OCI-LY3 (cell line): ENCODE measurements at regions not wholly inside any gene's neighbourhood (a gene's known extent, or its start where the extent isn't known, plus 50 kb on each side); places are given as distances from the start of the nearest gene placed in this dataset.

Experiments
- H2AFZ ChIP-seq: fragments of 200-600, 300-600 bp; shearing (Covaris generic); 2 replicates; pipeline ENCODE4 v1.6.0; 2014; ENCODE audit warnings: antibody characterized with exemption, low read depth, low read length
- H3K27ac ChIP-seq: fragments of 200-600, 300-600 bp; sonication (generic); 2 replicates; pipeline ENCODE4 v1.5.1; 2014; ENCODE audit warnings: mild to moderate bottlenecking, low read length, moderate library complexity, mixed read lengths
- H3K27me3 ChIP-seq: fragments of 200-600, 300-600 bp; sonication (generic); 2 replicates; pipeline ENCODE4 v1.6.1; 2014; ENCODE audit warnings: low read depth, low read length, mixed read lengths
- H3K36me3 ChIP-seq: fragments of 200-600, 300-600 bp; sonication (generic); replicated peaks from 2 replicates; pipeline ENCODE3; 2014; ENCODE audit warnings: low read depth, low read length, mixed read lengths
- H3K4me1 ChIP-seq: fragments of 300-600, 200-600 bp; sonication (generic); 2 replicates; pipeline ENCODE4 v1.6.1; 2014; ENCODE audit warnings: low read length, mixed read lengths
- H3K4me2 ChIP-seq: fragments of 200-600, 300-600 bp; sonication (generic); 2 replicates; pipeline ENCODE4 v1.6.1; 2014; ENCODE audit warnings: low read length, mixed read lengths
- H3K4me3 ChIP-seq: fragments of 300-600, 200-600 bp; sonication (generic); 2 replicates; pipeline ENCODE4 v1.5.1; 2014; ENCODE audit warnings: antibody characterized with exemption, mild to moderate bottlenecking, low read length, moderate library complexity
- H3K79me2 ChIP-seq: fragments of 300-600, 200-600 bp; shearing (Covaris generic); 2 replicates; pipeline ENCODE4 v1.6.1; 2014; ENCODE audit warnings: mild to moderate bottlenecking, low read length, mixed read lengths
- H3K9ac ChIP-seq: fragments of 300-600, 200-600 bp; shearing (Covaris generic); 2 replicates; pipeline ENCODE4 v1.6.0; 2014; ENCODE audit warnings: mild to moderate bottlenecking, low read length, moderate library complexity
- H3K9me3 ChIP-seq: fragments of 200-600, 300-600 bp; shearing (Covaris generic); 2 replicates; pipeline ENCODE4 v1.6.1; 2014; ENCODE audit warnings: low read length, mixed read lengths; ENCODE audit not compliant: insufficient read depth
- H4K20me1 ChIP-seq: fragments of 200-600, 300-600 bp; sonication (generic); 2 replicates; pipeline ENCODE4 v1.6.1; 2016; ENCODE audit warnings: low read length, mixed read lengths; ENCODE audit not compliant: insufficient read depth
- EZH2phosphoT487 ChIP-seq: fragments of 200-600 bp; shearing (Covaris generic); IDR thresholded peaks from 2 replicates; pipeline ENCODE4 v1.6.1; 2018; ENCODE audit warnings: antibody characterized with exemption, mixed run types, low read depth
- TF ChIP-seq, protein P1 (sequence below): fragments of 200-600, 300-600 bp; sonication (generic); IDR thresholded peaks from 2 replicates; pipeline ENCODE4 v1.5.1; 2014; ENCODE audit warnings: antibody characterized with exemption, low read length, low read depth

GRCh38 chr5:25858019-25858418, 1180.4 kb downstream of the CDH9 start:
- Histone ChIP-seq H4K20me1 (no peaks in the 10 kb centered on the region), H2AFZ (no peak overlapping the region), H3K4me1 (no peaks in the 10 kb centered on the region), H3K4me2 (no peak overlapping the region), H3K27me3 (no peaks in the 10 kb centered on the region), H3K9ac (no peak overlapping the region), H3K27ac (no peak overlapping the region), H3K79me2 (no peaks in the 10 kb centered on the region), H3K9me3 (no peaks in the 10 kb centered on the region), H3K36me3 (no peaks in the 10 kb centered on the region), H3K4me3 (no peak overlapping the region)
- TF ChIP-seq, protein P1, sequence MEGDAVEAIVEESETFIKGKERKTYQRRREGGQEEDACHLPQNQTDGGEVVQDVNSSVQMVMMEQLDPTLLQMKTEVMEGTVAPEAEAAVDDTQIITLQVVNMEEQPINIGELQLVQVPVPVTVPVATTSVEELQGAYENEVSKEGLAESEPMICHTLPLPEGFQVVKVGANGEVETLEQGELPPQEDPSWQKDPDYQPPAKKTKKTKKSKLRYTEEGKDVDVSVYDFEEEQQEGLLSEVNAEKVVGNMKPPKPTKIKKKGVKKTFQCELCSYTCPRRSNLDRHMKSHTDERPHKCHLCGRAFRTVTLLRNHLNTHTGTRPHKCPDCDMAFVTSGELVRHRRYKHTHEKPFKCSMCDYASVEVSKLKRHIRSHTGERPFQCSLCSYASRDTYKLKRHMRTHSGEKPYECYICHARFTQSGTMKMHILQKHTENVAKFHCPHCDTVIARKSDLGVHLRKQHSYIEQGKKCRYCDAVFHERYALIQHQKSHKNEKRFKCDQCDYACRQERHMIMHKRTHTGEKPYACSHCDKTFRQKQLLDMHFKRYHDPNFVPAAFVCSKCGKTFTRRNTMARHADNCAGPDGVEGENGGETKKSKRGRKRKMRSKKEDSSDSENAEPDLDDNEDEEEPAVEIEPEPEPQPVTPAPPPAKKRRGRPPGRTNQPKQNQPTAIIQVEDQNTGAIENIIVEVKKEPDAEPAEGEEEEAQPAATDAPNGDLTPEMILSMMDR = peak; percentile 24; the same call in 1 of the 2 replicates
- no peak for TF ChIP-seq EZH2phosphoT487

GRCh38 chr5:25851301-25851700, 1187.1 kb downstream of the CDH9 start:
- no peak overlapping the region for H3K27ac ChIP-seq
- no peaks in the 10 kb centered on the region for H3K36me3 ChIP-seq
- H3K9me3 ChIP-seq = no peaks in the 10 kb centered on the region
- no peak overlapping the region for H3K9ac ChIP-seq
- H3K79me2 ChIP-seq = no peaks in the 10 kb centered on the region
- H4K20me1 ChIP-seq = no peaks in the 10 kb centered on the region
- H3K4me3 ChIP-seq = no peak overlapping the region
- no peak overlapping the region for H3K4me2 ChIP-seq
- no peak overlapping the region for H2AFZ ChIP-seq
- H3K4me1 ChIP-seq = no peaks in the 10 kb centered on the region
- no peaks in the 10 kb centered on the region for H3K27me3 ChIP-seq
- TF ChIP-seq EZH2phosphoT487 = no peak
- TF ChIP-seq, protein P1 = no peak

- no peaks in the 10 kb centered on the region for H3K36me3 ChIP-seq
- no peak overlapping the region for H3K4me2 ChIP-seq
- H3K4me1 ChIP-seq = no peaks in the 10 kb centered on the region
- no peaks in the 10 kb centered on the region for H3K79me2 ChIP-seq
- no peak overlapping the region for H2AFZ ChIP-seq
- H3K27me3 ChIP-seq = no peaks in the 10 kb centered on the region
- no peak overlapping the region for H3K9ac ChIP-seq
- H3K4me3 ChIP-seq = no peak overlapping the region
- H3K27ac ChIP-seq = no peak overlapping the region
- H4K20me1 ChIP-seq = no peaks in the 10 kb centered on the region
- TF ChIP-seq, protein P1 = no peak
- no peak for TF ChIP-seq EZH2phosphoT487
- no peaks in the 10 kb centered on the region for H3K9me3 ChIP-seq
These were observed 1187.8 kb downstream of the CDH9 start for GRCh38 chr5:25850581-25850980.

- Histone ChIP-seq H3K4me2 (no peak overlapping the region), H3K36me3 (no peaks in the 10 kb centered on the region), H3K9ac (no peak overlapping the region), H3K27ac (no peak overlapping the region), H3K4me1 (no peaks in the 10 kb centered on the region), H3K27me3 (no peaks in the 10 kb centered on the region), H4K20me1 (no peaks in the 10 kb centered on the region), H2AFZ (no peak overlapping the region), H3K79me2 (no peaks in the 10 kb centered on the region), H3K9me3 (no peaks in the 10 kb centered on the region), H3K4me3 (no peak overlapping the region)
- TF ChIP-seq, protein P1 = no peak
- no peak for TF ChIP-seq EZH2phosphoT487
These were observed 1189.1 kb downstream of the CDH9 start for GRCh38 chr5:25849270-25849669.
